UCSD-AML1 (cell line): ENCODE measurements at regions not wholly inside any gene's neighbourhood (a gene's known extent, or its start where the extent isn't known, plus 50 kb on each side); places are given as distances from the start of the nearest gene placed in this dataset.

Experiments used
- DNase-seq: peaks from one replicate; lab custom pipeline; 2025; ENCODE audit not compliant: unreplicated experiment; lab: John Stamatoyannopoulos, UW

- DNase-seq, result no peak
These were observed 84.1 kb downstream of the TNFSF11 start for GRCh38 chr13:42658019-42658418.

DNA sequence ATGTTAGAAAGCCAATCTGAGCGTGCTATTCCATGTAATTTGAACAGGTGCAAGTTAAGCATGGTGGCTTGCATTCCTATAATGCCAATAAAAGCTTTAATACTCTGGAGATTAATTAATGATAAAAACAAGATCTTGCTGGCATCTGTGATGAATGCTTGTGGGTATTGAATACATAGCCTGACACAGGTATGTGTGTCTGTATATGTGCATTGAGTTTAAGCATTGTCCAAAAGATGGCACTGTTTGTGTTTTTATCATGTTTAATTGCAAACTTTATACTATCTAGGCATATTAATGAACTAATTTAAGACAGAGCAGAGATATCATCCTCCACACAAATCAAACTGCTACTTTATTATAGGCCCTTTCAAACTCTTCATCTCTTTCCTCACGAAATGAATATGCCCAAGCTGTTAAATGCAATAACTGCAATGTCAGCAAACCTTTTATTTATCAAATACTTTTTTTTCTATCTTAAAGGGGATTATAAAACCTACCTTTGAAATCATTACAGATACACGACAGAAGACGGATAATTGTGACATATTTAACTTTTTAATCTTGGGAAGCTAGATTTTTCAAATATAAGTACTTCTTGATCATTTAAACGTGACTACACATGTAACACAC is 86.5 kb downstream of the TNFSF11 start:
- no peak for DNase-seq

GRCh38 chr13:42667638-42668037 is 93.7 kb downstream of the TNFSF11 start:
- DNase-seq, result no peak

GRCh38 chr13:42671502-42671901 is 97.5 kb downstream of the TNFSF11 start:
- no peak for DNase-seq

- DNase-seq, result no peak
These were observed 99.7 kb downstream of the TNFSF11 start for GRCh38 chr13:42673677-42674076.

DNA sequence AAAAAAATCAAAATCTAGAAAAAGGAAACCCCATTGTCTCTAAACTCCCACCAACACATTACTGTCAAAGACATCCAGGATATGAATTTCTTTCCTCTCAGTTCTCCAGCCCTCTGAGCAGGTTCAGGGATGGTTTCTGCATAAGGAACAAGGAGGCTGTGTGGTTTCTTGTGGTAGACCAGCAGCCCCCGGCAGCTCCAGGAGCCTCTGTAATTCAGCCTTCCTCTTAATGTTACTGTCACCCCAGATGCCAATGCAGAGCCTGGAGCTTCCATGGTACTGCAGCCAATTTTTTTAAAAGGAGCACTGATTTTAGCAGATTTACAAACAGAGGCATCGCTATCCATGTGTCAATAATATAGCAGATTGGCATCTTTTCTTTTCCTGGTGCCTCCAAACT is 100.6 kb upstream of the FAM216B start:
- peak; percentile 25 for DNase-seq

GRCh38 chr13:42681326-42682100 is 99.9 kb upstream of the FAM216B start:
- DNase-seq, result no peak

- no peak for DNase-seq
These were observed 97.2 kb upstream of the FAM216B start for GRCh38 chr13:42684226-42684625.

DNA sequence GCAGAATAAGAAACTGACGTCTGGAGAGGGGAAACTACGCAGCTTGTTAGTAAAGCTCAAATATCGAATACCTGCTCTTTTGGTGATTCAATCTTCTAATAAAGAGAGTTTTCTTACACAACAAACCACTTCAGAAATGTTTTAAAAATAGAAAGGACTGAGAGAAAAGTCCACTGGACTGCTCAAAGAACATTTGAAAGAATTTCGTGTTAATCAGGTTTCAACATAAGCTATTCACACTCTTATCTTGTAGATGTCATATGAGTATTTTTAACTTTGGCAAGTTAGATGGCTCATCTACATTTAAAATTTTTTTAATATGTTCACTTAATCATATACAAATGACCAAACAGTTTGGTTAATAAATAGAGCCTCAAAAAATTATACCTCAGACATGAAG is 95.6 kb upstream of the FAM216B start:
- no peak for DNase-seq

DNA sequence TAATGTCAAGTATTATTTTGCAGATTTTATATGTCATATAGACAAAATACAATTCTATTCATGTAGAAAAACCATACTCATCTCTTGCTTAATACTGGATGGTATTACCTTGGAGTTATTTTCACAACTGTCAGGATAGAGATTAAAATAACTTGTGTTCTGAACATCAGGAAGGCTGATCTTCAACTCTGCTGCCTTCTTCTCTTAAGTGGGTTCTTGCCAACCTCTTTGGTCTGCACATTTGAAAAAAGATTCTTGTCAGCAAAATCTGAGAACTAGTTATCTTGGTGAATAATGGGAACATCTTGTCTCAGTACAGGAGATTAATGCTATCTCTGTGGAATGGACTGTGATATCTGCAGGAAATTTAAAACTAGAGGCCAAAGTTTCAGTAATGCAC is 95.2 kb upstream of the FAM216B start:
- DNase-seq, result no peak

- no peak for DNase-seq
These were observed 92.6 kb upstream of the FAM216B start for GRCh38 chr13:42688821-42689220.

GRCh38 chr13:42696191-42696590 is 85.2 kb upstream of the FAM216B start:
- DNase-seq, result no peak

- no peak for DNase-seq
These were observed 81.5 kb upstream of the FAM216B start for GRCh38 chr13:42699912-42700311.

GRCh38 chr13:42702716-42703115 is 78.7 kb upstream of the FAM216B start:
- no peak for DNase-seq

- no peak for DNase-seq
These were observed 77.6 kb upstream of the FAM216B start for GRCh38 chr13:42703740-42704139.

GRCh38 chr13:42706286-42706685 is 75.1 kb upstream of the FAM216B start:
- DNase-seq, result no peak

GRCh38 chr13:42707048-42707447 is 74.3 kb upstream of the FAM216B start:
- DNase-seq, result no peak

- no peak for DNase-seq
These were observed 73.8 kb upstream of the FAM216B start for GRCh38 chr13:42707586-42707985.

GRCh38 chr13:42708391-42708790 is 73.0 kb upstream of the FAM216B start:
- no peak for DNase-seq

GRCh38 chr13:42709276-42709675 is 72.1 kb upstream of the FAM216B start:
- DNase-seq, result no peak

DNA sequence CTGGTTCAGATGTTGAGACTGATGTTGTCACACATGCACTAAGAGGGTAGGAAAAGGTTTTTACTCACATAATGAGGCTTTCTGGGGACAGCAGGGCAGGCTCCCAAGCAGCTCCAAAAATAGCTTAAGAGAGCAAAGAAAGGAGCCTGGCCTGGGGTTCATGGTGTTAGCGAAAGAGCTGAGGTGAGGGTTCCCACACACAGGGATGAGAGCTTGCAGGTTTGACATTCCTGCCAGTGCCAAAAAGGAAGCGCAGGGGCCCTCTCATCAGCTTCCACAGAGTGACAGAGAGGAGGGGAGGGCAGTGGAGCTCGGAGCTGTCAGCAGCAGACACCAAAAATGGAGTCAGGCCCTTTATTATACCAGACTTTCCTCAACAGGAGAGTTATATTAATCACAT is 65.5 kb upstream of the FAM216B start:
- DNase-seq, result no peak

DNA sequence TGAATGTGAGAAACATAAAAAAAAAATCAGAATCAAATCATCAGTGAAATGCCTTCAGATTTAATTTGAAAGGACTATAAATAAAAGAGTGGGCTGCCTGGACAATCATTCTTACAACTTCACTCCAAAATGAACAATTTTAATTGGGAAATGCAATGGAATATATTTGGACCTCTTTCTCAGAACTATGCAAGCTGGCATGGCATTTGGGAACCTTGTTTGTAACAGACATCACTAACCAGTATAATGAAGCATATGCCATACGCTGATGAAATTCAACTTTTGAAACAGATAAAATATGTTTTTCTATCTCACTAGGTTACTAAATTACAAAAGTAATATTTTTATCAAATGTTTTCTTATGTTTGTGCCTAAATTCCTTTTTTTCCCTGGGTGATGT is 64.2 kb upstream of the FAM216B start:
- DNase-seq, result no peak
